Stimulated activated naive CD8-positive, alpha-beta T cell treated with anti-CD3 and anti-CD28 coated beads, Interleukin-15, amount 100 ng/mL, for 72 hours (primary cell): ENCODE measurements at regions not wholly inside any gene's neighbourhood (a gene's known extent, or its start where the extent isn't known, plus 50 kb on each side); places are given as distances from the start of the nearest gene placed in this dataset.
"Not testable (repeated sequence)": the region's sequence is repeated elsewhere in the genome, so short reads cannot be mapped to it uniquely, and the experiment has no call there.

Experiments
- ATAC-seq: fragments of 150-1000 bp; cut with Tn5 transposase; 2 replicates; pipeline ENCODE4 v1.10.0; 2021; ENCODE audit warnings: mild to moderate bottlenecking, moderate library complexity
- DNase-seq, 2 donors: peaks; one replicate each; pipeline ENCODE4 v3.0.0; 2021 to 2022
- H3K27ac Mint-ChIP-seq, 2 donors: one replicate each; pipeline ENCODE4 v1.8.0; 2022; ENCODE audit warnings: mild to moderate bottlenecking in 2 of 2, mixed read lengths in 2 of 2, moderate library complexity in 2 of 2
- H3K27me3 Mint-ChIP-seq: one replicate; pipeline ENCODE4 v1.8.0; 2022; ENCODE audit warnings: mixed read lengths
- H3K4me1 Mint-ChIP-seq: one replicate; pipeline ENCODE4 v1.8.0; 2022; ENCODE audit warnings: mild to moderate bottlenecking, mixed read lengths
- H3K4me3 Mint-ChIP-seq, 2 donors: one replicate each; pipeline ENCODE4 v1.8.0; 2022; ENCODE audit warnings: mild to moderate bottlenecking in 2 of 2, mixed read lengths in 2 of 2, moderate library complexity in 1 of 2
- H3K9me3 Mint-ChIP-seq, 2 donors: one replicate each; pipeline ENCODE4 v1.8.0; 2022; ENCODE audit warnings: mixed read lengths in 2 of 2

- H3K27me3 Mint-ChIP-seq, H3K4me1 Mint-ChIP-seq, H3K9me3 Mint-ChIP-seq, H3K4me3 Mint-ChIP-seq, H3K27ac Mint-ChIP-seq, ATAC-seq, DNase-seq: not testable (repeated sequence)
Observed at GRCh38 chr3:34090379-34090778, 291.9 kb downstream of the PDCD6IP start.

- Mint-ChIP-seq H3K4me3 (no peak overlapping the region), H3K4me1 (no peaks in the 10 kb centered on the region), H3K27me3 (no peaks in the 10 kb centered on the region), H3K9me3 (peaks cover 4% of the 10 kb centered on the region in 2 donors), H3K27ac (no peak overlapping the region)
- DNase-seq (no peak), ATAC-seq (no peak)
Observed at GRCh38 chr3:34090876-34091275, 292.4 kb downstream of the PDCD6IP start.

- not testable (repeated sequence) for H3K9me3 Mint-ChIP-seq, H3K4me3 Mint-ChIP-seq, DNase-seq, H3K4me1 Mint-ChIP-seq, ATAC-seq, H3K27me3 Mint-ChIP-seq
- H3K27ac Mint-ChIP-seq = peak overlapping the region in 1 of 2 donors; percentile 82
Observed at GRCh38 chr3:34094280-34094679, 295.9 kb downstream of the PDCD6IP start.

DNA sequence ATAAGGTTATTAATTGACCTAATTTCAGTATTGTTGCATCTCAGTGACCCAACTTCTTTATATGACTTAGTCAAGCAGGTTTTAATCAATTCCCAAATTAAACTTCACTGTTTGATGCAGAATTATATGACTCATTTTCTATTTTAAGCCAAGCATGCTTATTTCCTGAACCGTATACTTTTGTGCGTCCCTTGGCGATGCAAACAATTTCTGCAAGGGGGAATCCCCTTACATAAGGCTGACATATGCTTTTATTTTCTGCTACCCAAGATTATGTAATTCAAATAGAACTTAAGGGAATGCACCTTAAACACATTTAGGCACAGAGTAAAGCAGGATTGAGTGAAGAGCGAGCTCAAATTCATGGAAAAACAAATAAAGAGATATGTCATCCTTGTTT is 303.9 kb downstream of the PDCD6IP start:
- Mint-ChIP-seq H3K27me3 (peaks cover 17% of the 10 kb centered on the region), H3K9me3 (no peaks in the 10 kb centered on the region), H3K4me3 (no peak overlapping the region), H3K4me1 (no peaks in the 10 kb centered on the region), H3K27ac (no peak overlapping the region)
- DNase-seq = no peak
- no peak for ATAC-seq

DNA sequence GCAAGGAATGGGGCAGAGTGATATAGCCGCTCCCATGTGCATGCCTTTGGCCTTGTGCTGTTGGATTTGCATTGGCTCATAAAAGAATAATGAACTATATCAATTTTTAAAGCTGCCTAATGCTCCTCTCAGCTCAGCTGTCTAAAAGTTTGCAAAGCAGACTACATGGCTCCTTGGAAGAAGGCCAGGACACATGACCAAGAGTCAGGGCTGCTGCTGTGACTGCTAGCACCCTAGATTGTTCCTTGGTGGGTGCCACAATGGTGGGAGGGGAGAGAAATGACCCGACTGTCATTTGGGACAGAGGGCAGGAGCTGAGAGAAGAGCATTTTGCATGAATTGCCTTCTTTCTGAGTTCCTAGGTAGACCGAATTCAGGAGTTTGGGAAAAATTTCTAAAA is 307.9 kb downstream of the PDCD6IP start:
- H3K9me3 Mint-ChIP-seq = no peaks in the 10 kb centered on the region
- H3K4me1 Mint-ChIP-seq = no peaks in the 10 kb centered on the region
- H3K27ac Mint-ChIP-seq = no peak overlapping the region
- H3K27me3 Mint-ChIP-seq = peaks cover 17% of the 10 kb centered on the region
- ATAC-seq = no peak
- no peak for DNase-seq
- no peak overlapping the region for H3K4me3 Mint-ChIP-seq

DNA sequence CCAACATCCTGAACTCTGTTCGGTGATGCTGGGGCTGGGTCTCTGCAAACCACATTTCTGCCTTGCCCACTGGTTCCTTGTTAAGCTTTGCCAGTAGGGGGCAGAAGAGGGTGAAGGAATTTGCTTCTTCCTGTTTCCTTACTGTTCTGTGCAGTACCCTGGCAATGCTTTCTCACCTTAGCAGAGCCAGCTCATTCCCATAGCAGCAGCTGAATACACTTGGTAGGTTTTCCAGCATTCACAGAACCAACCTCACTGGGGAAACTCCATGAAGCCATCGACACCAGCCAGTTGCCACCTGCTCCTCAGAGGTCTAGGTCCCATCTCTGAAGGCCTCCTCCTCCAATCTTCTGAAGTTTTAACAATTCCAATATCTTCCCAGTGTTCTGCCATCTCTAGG is 308.4 kb downstream of the PDCD6IP start:
- no peak overlapping the region for H3K27ac Mint-ChIP-seq
- DNase-seq (peak in 1 of 2 donors; percentile 15), ATAC-seq (peak; percentile 50)
- H3K4me1 Mint-ChIP-seq = no peaks in the 10 kb centered on the region
- H3K9me3 Mint-ChIP-seq = no peaks in the 10 kb centered on the region
- no peak overlapping the region for H3K4me3 Mint-ChIP-seq
- H3K27me3 Mint-ChIP-seq = peaks cover 17% of the 10 kb centered on the region

DNA sequence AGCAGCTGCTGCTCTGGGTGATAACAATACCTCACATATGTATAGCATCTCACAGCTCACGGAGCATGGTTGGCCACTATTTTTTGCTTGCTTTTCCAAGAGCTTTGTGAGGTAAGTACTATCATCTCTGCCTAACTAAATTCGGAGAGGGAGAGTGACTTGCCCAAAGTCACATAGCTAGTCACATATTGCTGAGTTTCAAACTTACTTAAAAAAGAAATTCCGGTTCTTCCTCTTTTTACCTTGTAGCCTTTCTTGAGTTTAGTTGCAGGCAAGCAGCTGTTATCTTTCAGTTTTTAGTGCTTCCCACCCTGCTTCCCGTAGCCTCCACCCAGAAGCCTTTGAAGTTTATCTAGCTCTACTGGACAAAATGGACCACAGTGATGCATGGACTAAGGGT is 309.2 kb downstream of the PDCD6IP start:
- no peaks in the 10 kb centered on the region for H3K9me3 Mint-ChIP-seq
- H3K27me3 Mint-ChIP-seq = peaks cover 10% of the 10 kb centered on the region
- no peak overlapping the region for H3K4me3 Mint-ChIP-seq

GRCh38 chr3:34109021-34109420 is 310.6 kb downstream of the PDCD6IP start:
- peaks cover 10% of the 10 kb centered on the region for H3K27me3 Mint-ChIP-seq
- no peak overlapping the region for H3K27ac Mint-ChIP-seq

More for the DNA sequence above, 309.2 kb downstream of the PDCD6IP start:
- DNase-seq (no peak), ATAC-seq (no peak)
- no peak overlapping the region for H3K27ac Mint-ChIP-seq
- H3K4me1 Mint-ChIP-seq = no peaks in the 10 kb centered on the region

GRCh38 chr3:34109846-34110245 is 311.4 kb downstream of the PDCD6IP start:
- DNase-seq (no peak), ATAC-seq (peak; percentile 23)
- Mint-ChIP-seq H3K27ac (no peak overlapping the region), H3K4me3 (no peak overlapping the region), H3K4me1 (no peaks in the 10 kb centered on the region), H3K9me3 (no peaks in the 10 kb centered on the region), H3K27me3 (peaks cover 10% of the 10 kb centered on the region)

More at GRCh38 chr3:34109021-34109420, 310.6 kb downstream of the PDCD6IP start:
- H3K4me3 Mint-ChIP-seq = no peak overlapping the region
- ATAC-seq = no peak
- no peak for DNase-seq
- no peaks in the 10 kb centered on the region for H3K9me3 Mint-ChIP-seq
- no peaks in the 10 kb centered on the region for H3K4me1 Mint-ChIP-seq

GRCh38 chr3:34111361-34111760 is 312.9 kb downstream of the PDCD6IP start:
- H3K4me1 Mint-ChIP-seq = no peaks in the 10 kb centered on the region
- ATAC-seq (no peak), DNase-seq (no peak)
- peaks cover 0 to 4% of the 10 kb centered on the region in 2 donors for H3K9me3 Mint-ChIP-seq
- no peaks in the 10 kb centered on the region for H3K27me3 Mint-ChIP-seq
- H3K4me3 Mint-ChIP-seq = no peak overlapping the region
- no peak overlapping the region for H3K27ac Mint-ChIP-seq

DNA sequence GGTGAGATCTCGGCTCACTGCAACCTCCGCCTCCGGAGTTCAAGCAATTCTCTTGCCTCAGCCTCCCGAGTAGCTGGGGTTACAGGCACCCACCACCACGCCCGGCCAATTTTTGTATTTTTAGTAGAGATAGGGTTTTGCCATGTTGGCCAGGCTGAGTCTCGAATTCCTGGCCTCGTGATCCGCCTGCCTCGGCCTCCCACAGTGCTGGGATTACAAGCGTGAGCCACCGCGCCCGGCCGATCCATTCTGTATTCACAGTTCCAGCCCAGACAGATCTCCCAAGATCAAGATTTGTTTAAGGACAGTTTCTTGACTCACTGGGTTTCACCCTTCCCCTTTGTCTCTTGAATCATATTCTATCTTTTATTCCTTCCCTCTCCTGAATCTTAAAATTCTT is 313.8 kb downstream of the PDCD6IP start:
- not testable (repeated sequence) for DNase-seq, H3K4me1 Mint-ChIP-seq, H3K4me3 Mint-ChIP-seq, H3K27me3 Mint-ChIP-seq, ATAC-seq, H3K9me3 Mint-ChIP-seq
- H3K27ac Mint-ChIP-seq = peak overlapping the region in 1 of 2 donors; percentile 61

DNA sequence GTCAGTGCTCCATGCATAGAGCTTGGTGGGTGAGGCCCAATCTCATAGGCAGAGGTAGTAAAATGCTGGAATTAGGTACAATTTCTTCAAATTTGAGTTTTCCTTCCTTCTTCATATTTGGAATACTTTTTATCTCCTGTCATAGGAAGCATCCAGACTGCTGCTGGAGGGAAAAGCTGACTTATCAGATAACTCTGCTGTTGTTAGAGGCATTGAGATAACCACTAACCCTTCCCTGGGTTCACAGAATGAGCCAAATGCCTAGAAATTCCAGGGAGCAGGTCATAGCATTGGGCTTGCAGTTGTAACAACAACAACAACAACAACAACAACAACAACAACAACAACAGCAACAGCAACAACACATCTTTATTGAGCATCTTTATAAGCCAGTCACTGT is 332.7 kb downstream of the PDCD6IP start:
- Mint-ChIP-seq H3K9me3 (peaks cover 7% of the 10 kb centered on the region in 2 donors), H3K27me3 (no peaks in the 10 kb centered on the region), H3K4me1 (no peaks in the 10 kb centered on the region), H3K4me3 (no peak overlapping the region), H3K27ac (no peak overlapping the region)
- DNase-seq (no peak), ATAC-seq (no peak)

DNA sequence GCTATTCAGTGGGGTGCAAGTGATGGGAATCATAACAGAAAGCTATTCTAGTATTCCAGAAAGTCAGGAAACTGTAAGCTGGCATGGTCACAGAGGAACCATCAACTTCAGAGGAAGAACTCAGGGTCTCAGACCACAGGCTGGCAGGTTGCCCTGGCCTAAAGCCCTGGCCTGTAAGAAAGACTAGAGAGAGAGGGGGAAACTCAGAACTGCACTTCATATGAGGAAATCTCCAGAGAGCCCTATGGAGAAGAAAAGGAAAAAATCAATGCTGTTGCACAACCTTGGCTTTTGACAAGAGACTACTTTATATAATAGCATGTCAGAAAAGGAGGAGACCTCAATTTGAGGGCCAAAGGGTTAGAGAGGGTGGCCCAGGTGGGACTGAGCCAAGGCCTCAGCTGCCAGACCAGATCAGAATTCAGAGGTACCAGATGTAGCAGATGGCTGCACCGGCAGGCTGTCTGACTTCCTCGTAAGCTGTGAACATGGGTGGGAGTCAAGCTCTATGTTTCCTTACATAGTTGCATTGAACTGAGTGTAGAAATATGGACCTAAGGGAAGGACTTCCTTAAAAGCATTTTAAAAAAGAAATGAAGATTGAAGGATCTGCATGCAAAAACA is 333.8 kb downstream of the PDCD6IP start:
- no peak overlapping the region for H3K4me3 Mint-ChIP-seq
- peaks cover 7% of the 10 kb centered on the region in 2 donors for H3K9me3 Mint-ChIP-seq
- DNase-seq (no peak), ATAC-seq (no peak)
- H3K27me3 Mint-ChIP-seq = no peaks in the 10 kb centered on the region
- H3K4me1 Mint-ChIP-seq = no peaks in the 10 kb centered on the region
- peak overlapping the region in 1 of 2 donors; percentile 57 for H3K27ac Mint-ChIP-seq

DNA sequence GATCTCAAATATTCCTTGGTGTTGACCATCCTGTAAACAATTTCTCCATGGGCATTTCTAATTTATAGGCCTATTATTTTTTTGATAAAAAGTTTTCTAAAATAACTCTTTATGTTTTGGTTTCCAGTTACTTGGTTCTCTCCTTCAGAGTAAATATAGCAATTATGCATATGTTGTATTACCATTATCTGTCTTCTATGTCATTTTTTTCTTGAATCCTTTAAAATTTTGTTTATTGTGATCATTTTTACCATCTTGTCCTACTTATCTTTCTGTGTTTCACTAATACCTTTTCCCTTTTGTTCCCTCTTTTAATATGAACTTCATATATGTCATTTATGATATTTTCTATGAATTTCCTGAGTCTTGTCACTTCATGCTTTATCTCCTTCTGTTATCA is 341.1 kb downstream of the PDCD6IP start:
- Mint-ChIP-seq H3K4me1 (no peaks in the 10 kb centered on the region), H3K9me3 (peaks cover 8 to 9% of the 10 kb centered on the region in 2 donors), H3K27ac (no peak overlapping the region), H3K4me3 (no peak overlapping the region), H3K27me3 (no peaks in the 10 kb centered on the region)
- ATAC-seq (no peak), DNase-seq (no peak)

- Mint-ChIP-seq H3K4me1 (no peaks in the 10 kb centered on the region), H3K27me3 (no peaks in the 10 kb centered on the region), H3K9me3 (peaks cover 4 to 12% of the 10 kb centered on the region in 2 donors), H3K27ac (no peak overlapping the region), H3K4me3 (no peak overlapping the region)
- ATAC-seq (no peak), DNase-seq (no peak)
Observed at GRCh38 chr3:34140616-34141015, 342.2 kb downstream of the PDCD6IP start.

DNA sequence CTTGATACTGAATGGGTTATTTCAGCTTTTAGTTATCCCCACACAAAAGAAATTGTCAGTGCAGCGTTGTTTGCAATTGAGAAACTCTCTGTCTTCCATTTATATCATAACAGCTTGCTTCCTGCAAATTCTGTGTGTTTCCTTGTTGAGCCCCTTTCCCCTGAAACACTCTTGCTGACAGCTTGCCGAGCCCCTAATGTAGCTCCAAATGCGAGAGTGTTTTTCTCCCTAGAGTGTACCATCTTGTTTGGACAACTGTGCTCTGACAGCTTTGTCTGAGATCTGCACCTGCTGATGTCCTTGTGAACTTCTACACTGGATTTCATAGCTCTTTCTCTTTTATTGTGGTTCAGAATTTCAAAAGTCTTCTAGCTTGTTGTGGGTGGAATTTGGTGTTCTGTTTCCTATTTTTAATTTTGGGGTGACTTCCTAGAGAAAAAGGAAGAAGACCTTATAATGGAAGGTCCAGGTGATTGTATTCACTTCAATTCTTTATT is 343.5 kb downstream of the PDCD6IP start:
- H3K4me1 Mint-ChIP-seq = no peaks in the 10 kb centered on the region
- ATAC-seq = no peak
- no peaks in the 10 kb centered on the region for H3K27me3 Mint-ChIP-seq
- H3K27ac Mint-ChIP-seq = no peak overlapping the region
- DNase-seq = no peak
- H3K4me3 Mint-ChIP-seq = no peak overlapping the region
- peaks cover 4 to 12% of the 10 kb centered on the region in 2 donors for H3K9me3 Mint-ChIP-seq

DNA sequence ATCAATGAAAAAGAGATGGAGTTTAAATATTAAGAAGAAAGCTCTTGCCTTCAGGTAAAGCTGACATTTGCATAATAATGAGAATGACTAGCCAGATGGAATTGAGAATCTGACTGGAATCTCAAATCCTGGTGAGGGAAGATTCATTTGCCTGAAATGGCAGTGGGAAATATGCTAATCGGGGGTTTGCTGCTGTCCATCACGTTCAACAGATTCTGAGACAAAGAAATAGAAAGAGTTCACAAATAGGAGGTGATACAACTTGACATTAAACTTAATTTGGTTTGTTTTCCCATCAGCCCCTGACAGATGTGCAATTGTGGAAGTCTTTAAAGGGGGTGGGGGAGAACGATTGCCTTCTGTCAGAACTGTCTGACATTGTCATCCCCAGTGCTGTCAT is 347.4 kb downstream of the PDCD6IP start:
- Mint-ChIP-seq H3K4me1 (no peaks in the 10 kb centered on the region), H3K27me3 (no peaks in the 10 kb centered on the region), H3K27ac (no peak overlapping the region), H3K4me3 (no peak overlapping the region), H3K9me3 (peaks cover 0 to 5% of the 10 kb centered on the region in 2 donors)
- DNase-seq = no peak
- ATAC-seq = no peak
